ENCODE measurements at regions not wholly inside any gene's neighbourhood (a gene's known extent, or its start where the extent isn't known, plus 50 kb on each side); places are given as distances from the start of the nearest gene placed in this dataset.

DNA sequence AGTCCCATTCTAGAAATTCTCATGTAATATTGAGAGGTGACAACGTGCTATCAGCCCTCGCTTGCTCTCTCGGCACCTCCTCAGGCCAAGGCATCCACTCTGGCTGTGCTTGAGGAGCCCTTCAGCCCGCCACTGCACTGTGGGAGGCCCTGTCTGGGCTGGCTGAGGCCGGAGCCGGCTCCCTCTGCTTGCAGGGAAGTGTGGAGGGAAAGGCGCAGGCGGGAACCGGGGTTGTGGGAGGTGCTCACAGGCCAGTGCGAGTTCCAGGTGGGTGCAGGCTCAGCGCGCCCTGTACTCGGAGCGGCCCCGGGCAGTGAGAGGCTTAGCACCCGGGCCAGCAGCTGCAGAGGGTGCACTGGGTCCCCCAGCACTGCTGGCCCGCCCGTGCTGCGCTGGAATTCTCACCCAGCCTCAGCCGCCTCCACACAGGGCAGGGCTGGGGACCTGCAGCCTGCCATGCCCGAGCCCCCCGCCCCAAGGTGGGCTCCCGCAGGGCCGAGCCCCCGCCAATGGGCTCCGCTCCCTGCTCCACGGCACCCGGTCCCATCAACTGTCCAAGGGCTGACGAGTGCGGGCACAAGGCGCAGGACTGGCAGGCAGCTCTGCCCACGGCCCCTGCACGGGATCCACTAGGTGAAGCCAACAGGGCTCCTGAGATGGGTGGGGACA, 1680.6 kb upstream of the LRRTM1 start:
- ATAC-seq, result no peak

DNA sequence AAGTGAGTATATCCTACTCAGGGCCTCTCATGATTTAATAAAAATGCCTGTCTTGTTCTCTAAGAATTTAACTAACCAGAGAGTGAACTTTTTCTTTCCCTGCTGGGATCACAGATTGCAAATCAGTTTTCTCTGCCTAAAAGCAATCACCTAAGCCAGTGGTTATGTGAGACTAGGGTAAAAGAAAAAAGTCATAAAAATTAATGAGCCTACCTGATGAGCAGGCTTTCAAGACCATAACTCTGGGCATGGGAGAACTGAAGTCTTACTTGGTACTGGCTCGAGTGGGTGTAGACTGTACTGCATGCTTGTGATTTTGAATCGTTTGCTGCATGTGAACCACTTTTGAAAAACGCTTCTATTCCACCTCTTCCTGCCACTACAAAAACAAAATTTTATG, 1677.0 kb upstream of the LRRTM1 start:
- no peak for ATAC-seq

DNA sequence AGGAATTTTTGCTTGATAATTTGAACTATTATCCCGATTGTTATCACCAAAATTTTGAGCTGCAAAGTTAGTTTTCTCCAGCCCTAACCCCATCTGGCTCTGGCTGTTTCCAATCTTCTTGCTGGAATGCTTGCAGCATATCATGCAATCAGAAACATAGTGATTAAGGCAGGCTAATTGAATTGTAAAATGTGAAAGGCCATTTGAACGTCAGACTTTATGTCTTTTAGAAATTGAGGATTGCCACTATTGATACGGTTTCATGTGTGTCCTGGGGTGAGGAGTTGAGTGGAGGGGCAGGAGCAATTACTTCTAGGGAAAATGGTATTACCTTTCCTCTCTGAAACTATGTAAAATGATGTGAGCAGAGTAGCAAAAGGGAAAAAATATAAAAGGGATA, 1674.5 kb upstream of the LRRTM1 start:
- ATAC-seq, result no peak

DNA sequence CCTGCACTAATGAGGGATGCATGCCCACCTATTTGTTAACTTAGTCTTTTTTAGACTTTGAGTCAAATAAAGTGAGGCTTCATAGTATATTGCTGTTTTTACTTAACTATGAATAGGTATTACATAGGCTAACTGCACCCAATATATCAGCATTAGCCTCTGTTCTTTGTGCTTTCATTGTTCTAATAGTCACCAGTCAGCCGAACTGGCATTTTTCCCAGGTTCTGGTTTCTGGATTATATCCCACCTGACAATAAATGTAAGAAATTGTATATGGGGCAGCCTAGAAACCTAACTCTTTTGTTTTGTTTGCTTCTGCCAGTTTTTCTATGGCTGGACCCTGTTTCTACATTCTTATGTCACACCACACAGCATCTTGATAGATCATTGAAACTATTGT, 1672.4 kb upstream of the LRRTM1 start:
- ATAC-seq, result no peak

DNA sequence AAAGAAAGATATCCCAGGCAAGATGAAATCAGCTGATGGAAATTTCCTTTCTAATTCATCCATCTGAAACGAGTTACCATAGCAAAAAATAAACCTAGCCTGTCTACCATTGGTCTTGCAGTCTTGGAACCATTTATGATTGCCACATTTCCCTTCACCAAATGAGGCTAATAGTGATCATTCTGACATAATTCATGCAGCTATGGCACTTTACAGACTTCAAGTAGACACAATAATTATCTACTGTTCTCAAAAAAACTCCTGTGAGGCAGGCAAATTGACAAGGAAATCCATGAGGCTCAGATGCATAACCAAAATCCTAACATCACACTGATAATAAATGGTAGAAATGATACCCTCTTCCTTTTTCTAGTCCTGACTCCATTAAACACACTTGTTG, 1669.7 kb upstream of the LRRTM1 start:
- ATAC-seq, result no peak

DNA sequence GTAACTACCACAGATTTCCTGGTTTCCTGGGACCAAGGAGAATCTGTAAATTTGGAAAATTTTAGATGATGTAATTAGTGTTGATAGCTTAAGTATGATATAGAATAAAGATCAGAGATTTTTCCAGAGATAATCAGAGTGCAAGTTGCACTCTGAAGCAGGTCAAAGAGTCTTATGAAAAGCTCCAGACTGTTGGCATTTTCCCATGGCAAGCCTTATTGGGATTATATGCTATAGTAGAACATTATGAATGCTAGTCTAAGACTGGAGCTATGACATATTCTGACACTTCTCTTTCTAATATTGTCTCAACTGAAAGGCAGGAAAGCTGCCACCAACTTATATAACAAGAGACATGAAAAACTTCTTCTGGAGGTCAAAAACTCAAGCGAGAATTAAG, 1638.3 kb upstream of the LRRTM1 start:
- no peak for ATAC-seq

DNA sequence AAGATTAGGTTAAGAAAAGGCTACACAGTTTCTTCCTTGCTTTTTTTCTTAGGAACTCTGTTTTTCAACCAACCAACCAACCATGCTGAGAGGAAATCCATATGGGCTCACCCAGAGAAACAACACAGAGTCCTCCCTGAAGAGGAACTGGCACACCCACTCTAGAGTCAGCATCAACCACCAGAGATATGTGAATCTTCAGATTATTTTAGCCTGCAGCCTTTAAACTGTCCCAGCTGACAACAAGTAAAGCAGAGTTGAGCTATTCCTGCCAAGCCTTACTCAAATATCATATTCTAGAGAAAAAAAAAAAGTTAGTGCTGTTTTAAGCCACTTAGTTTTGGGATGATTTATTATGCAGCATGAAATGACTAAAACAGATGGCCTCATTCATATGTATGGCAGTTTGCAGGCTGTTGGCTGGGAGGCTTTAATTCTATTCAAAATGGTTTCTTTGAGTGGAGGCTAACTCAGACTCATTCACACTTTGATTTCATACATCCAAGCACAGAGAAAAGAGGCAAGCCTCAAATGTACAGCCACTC, 1637.7 kb upstream of the LRRTM1 start:
- ATAC-seq, result no peak

DNA sequence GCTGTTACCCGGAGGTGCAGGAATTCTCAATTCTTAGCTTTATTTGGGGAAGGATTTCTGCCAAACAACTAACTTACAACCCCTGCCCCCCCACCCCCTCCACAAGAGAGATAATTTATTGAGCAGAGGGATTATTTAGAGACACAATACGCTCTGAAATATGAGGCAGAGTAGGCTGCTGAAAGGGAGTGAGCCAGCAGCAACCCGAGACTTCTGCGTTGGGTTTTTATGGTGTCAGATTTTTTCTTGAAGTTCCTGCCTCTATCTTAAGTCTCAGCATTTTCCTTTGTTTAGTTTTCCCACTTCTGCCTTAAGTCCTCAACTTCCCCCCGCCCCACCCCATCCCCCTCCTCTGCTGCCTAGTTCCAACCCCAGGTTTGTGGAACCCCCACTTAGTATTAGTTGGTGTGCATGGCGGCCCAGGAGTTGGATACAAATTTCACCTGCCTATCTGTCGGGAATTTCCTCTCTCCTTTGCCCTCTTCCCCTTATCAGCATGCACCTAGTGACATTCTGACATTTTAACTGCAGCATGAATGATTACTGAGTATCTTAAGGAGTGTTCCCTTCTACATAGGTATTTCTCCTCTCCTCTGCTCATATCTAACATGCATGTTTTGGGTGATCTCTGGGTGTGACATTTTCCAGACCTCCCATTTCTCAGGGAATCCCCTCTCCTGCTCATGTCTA, 1635.9 kb upstream of the LRRTM1 start:
- no peak for ATAC-seq

DNA sequence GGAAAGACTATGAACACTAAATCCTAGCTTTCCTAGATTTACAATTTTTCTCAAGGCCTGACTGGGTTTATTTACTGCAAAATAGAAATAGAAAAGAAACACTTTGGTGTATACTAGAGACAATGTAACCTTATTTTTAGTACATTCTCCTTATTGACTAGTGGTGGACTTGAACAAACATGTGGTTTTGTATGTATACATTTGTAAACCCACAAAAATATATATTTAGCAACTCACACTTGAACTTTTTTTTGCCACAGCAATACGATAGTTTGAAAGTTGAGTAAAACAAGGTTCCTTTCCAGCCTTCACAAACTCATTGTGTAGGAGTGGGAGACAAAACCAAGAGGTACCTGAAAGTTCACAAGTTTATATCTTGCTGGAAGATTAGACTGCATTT, 1633.4 kb upstream of the LRRTM1 start:
- ATAC-seq, result no peak

DNA sequence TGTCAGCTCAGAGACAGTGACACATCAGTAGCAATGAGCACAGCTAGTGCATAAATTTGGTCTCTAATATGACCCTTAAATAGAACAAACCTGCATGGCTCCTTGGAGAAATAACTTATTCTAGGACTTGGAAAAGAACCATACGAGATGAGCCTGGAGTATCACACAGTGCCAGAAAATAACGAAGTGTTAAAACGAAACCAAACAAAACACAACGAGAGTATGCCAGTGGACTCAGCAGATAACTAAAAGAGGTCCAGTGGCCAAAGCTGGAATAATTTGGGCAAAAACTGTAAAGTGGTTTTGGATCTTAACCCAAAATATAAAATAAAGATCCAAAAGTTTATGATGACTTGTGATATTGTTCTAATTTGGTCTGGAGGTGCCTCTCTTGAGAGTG, 1599.0 kb upstream of the LRRTM1 start:
- no peak for ATAC-seq

DNA sequence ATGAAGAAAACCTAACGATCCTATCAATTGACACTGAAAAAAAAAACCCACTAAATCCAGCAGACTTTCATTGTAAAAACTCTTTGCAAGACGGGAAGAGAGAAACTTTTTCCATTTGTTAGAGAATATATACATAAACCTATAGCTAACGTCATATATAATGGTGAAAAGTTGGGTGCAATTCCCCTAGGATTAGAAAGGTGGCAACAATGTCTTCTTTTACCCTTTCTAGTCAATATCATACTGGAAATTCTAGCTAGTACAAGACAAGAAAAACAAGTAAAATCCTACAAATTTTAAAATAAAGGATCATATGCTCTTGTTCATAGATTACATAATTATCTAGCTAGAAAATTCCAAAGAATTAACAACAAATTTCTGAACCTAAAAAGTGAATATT, 1596.5 kb upstream of the LRRTM1 start:
- no peak for ATAC-seq

DNA sequence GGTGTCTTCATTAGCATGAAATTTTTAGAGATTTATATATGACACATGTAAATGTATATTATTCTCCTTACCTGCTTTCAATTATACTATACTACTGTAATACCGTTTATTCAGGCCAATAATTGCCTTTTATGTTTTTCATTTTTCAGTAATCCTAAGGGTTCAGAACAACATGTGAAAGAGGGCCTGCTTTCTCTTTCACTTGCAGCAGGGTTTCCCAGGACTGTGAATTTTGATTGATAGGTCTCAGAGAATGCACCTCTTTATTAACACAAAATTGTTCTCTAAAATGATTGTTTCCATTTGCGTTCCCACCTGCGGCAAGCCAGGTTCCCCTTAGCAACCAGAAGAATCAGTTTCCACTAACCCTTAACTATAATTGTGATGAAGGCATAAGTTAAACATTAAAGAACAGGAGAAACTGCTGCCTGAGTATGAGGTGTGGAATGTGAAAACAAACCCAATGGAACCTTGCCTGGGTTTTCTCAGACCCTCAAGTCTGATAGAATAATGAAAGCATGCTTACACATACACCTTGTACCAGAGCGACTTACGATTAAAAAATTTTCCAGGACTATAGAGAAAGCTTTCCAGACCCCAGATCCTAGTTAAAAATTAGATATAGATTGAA, 1591.2 kb upstream of the LRRTM1 start:
- no peak for ATAC-seq

DNA sequence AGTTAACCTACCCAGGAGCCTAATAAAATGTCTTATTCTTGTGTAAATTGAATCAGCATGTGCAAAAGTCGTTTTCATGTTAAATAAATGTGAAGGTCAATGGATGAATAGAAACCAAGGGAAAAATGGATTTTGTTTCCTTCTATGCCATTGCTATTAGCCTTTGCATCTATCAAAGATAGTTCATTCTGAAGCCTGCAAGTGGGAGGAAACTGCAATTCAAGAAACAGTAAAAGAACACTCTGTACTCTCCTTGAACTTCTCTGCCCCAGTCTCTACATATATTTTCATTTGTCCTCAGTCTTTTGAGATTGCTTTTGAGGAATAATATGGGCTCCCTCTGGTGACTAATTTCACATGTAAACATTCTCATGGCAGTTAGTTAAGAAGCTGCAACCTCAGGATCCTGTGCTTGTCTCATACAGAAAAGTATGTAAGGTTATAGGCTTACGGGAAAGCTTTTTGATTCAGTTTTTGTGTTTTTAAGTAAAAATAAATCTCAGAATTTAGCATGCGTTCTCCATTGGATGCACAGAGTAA, 1590.0 kb upstream of the LRRTM1 start:
- ATAC-seq, result no peak

DNA sequence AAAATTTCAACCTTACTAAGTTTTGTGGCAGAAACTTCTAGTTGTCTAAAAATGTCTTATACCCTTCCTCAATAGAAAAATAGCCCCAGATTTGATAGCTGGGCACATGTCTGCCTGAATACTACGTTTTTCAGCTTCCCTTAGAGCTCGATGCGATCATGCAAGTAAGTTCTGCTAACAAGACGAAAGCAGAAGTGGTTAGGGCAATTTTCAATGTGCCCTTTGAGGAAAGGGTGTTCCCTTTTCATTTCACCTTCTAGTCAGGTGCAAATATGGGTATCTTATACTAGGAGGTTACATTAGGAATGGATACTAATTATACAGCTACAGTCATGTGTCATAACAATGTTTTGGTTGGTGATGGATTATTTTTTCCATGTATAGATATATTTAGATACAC, 1572.1 kb upstream of the LRRTM1 start:
- no peak for ATAC-seq

DNA sequence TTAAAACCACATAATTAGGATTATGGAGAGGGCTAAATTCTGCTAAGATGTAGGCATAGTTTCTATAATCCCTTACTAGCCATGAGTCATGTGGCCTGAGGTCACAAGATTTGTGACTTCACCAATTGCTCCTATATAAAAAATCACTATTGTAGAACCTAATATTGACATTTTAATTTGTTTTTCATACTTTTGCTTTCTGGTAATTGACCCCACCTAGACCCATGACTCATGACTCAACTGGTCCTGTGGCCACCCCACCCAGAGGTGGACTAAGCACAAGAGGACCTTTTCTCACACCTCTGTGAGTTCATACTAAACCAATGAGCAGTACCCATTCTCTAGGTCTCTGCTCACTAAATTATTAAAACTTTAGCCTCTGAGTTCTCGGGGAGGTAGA, 1567.5 kb upstream of the LRRTM1 start:
- ATAC-seq, result no peak

DNA sequence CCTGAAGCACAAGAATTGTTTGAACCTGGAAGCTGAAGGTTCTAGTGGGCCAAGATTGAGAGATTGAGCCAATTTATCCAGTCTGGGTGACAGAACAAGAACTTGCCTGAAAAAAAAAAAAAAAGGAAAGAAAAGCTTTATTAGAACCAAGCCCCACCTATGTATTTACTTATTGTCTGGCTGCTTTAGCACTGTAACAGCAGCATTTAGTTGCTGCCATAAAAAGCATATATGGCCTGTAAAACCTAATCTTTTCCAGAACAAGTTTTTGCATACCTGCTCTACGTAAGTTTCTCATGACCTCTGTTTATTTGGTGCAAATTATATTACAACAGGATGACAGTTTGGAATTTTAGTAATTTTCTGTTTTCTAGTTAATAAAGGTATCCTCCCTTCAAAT, 1565.6 kb upstream of the LRRTM1 start:
- no peak for ATAC-seq

DNA sequence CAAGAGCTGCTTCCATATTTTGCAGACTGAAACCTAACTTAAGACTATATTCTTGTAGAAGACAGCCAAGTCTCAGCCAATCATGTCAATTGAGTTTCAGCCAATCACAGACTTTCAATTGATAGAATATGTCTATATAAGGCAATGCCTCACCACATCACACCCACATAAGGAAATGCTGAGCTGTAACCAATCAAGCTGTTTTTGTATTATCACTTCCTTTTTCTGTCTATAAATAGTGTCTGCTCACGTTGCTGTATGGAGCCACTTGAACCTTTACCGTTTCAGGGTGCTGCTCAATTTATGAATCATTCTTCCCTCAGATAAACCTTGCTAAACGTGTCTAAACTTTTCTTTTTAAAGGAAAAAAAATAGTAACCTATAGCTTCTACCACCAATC, 1554.4 kb upstream of the LRRTM1 start:
- ATAC-seq, result no peak

DNA sequence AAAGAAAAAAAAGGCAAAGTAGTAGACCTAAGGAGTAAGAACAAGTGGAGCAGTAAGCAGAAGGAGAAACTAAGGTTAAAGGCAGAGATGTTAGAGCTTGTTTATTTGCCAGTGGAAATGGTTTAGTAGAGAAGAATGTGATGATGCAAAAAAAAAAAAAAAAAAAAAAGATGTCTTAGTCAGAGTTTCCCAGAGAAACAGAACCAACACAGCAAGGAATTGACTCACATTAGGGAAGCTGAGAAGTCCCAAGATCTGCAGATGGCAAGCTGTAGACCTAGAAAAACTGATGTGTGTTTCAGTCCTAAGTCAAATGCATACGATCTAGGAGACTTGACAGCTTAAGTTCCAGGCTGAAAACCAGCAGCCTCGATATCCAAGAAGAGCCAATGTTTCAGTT, 1548.8 kb upstream of the LRRTM1 start:
- no peak for ATAC-seq

DNA sequence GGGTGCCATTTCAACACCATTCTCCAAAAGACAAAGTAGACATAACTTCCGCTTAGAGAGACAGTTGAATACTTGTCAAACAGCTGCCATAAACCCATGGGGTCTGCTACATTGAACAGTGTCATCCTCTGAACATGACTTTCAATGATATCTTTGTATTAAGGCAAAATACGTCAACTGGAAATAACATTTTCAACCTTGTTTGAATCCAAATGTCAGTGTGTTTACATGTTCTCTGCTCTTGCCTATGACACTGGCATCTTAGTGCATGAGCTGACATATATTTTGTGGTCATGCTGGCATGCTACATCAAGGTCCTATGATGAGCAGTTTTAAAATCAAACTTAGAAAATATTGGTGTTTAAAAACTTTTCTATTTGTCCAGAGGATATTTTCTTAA, 1548.1 kb upstream of the LRRTM1 start:
- ATAC-seq, result no peak

DNA sequence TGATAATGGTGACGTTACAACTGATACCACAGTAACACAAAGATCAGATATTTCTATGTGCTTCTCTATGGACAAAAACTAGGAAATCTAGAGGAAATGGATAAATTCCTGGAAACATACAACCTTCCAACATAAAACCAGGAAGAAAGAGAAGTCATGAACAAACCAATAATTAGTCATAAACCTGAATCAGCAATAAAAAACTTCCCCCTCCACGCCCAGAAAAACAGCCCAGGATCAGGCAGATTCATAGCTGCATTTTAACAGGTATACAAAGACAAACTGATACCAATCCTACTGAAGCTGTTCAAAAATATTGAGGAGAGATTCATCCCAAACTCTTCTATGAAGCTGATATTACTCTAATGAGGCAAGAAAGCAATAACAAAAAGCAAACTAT, 1535.2 kb upstream of the LRRTM1 start:
- no peak for ATAC-seq

DNA sequence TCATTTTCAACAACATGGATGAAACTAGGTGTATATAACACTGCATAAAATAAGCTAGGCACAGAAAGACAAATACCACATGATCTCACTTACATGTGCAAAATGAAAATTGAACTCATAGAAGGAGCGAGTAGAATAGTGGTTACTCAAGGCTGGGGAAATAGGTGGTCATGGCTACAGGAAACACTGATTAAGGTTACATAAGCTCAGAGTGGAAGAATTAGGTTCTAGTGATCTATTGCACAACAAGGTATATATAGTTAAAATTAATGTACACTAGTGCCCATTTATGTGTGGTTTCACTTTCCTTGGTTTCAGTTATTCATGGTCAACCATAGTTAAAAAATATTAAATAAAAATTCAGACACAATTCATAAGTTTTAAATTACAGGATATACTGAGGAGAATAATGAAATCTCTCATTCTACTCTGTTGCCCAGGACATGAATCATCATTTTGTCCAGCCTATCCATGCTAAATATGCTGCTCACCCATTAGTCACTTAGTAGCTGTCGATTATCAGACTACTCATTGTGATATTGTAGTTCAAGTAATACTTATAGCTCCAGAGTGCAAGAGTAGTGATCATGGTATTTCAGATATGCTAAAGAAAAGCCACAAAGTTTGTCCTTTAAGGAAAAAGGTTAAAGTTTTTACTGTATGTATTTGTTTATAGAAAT, 1530.9 kb upstream of the LRRTM1 start:
- ATAC-seq, result no peak

DNA sequence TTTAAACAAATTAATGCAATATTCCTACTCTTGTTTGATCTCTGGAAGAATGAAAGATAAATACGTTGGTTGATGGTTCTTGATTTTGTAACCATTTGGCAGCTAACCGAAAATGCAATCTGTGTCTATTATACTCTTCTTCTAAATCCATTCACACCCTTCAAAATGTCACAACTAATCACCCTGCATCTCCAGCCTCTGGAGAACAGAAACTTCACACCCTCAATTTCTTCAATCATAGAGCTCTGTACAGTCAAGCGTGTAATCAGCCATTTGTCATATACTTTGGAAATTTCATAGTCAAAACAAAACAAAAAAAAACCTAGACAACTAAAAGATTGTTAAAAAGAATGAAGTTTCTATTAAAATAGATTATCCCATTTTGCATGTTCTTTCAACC, 1482.3 kb upstream of the LRRTM1 start:
- ATAC-seq, result no peak

DNA sequence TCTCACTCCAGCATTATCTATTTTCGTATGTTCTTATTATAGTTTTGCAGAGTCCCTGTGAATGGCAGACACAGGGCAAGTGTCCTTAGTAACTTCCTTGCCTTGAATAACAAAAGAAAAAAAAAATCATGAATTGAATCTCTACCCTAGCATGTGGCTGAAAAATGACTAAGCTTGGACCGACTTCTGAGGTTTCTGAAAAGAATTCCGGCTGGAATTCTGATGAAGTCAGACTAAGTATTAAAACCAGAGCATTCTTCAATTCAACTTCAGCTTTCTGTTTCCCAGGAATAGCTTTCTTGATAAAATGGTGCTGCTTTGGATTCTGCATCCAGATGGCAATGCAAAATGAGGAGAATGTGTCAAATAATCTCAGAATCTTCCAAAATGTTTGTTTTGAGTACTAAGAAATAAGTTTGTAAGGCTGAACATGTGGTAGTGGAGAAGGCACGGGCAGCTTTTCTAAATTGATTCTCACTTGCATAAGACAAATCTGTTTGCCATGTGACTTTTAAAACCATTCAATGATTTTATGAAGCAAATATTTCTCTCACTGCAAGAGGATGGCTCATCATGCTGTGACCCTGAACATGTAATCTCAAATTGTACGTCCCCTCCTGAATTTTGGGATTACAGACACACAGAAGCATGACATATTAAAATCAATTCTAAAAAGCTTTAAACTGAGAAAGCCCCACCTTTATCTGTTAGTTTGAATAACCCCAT, 1462.8 kb upstream of the LRRTM1 start:
- ATAC-seq, result no peak

Measured in activated CD4-positive, CD25-positive, alpha-beta regulatory T cell treated with anti-CD3 and anti-CD28 coated beads, Interleukin-2, amount 50 U/mL, for 24 hours (primary cell).